K562 (cell line): ENCODE measurements at regions not wholly inside any gene's neighbourhood (a gene's known extent, or its start where the extent isn't known, plus 50 kb on each side); places are given as distances from the start of the nearest gene placed in this dataset.

ENCODE experiments used
- ATAC-seq: fragments of 200-7000 bp; cut with Tn5 transposase; 3 replicates; pipeline ENCODE4 v1.9.1; 2020; ENCODE audit warnings: moderate library complexity
- BruUV-seq: library from RNA; stranded (reverse); fragments of 400-500 nt; replicated peaks from 2 replicates; lab custom pipeline; 2021; lab: Mats Ljungman, UMichigan
- CTCF ChIA-PET: fragments of 300-600 bp; formaldehyde crosslinking; extraction: SDS; loops from one replicate; lab custom pipeline; 2021; ENCODE audit warnings: low intra/inter-chr PET ratio; lab: Yijun Ruan, JAX
- POLR2A ChIA-PET: fragments of 300-600, 350-650 bp; sonication (Branson Sonifier 250); formaldehyde crosslinking; extraction: SDS; loops from one replicate; lab custom pipeline; 2021; ENCODE audit warnings: antibody characterized with exemption, inconsistent platforms; lab: Yijun Ruan, JAX
- DNase-seq, 4 experiments: peaks; one replicate each; pipeline versions ENCODE4 v3.0.0 to v3.0.0-alpha.2; 2011 to 2018; ENCODE audit warnings: low spot score in 3 of 4, mixed read lengths in 3 of 4; ENCODE audit errors: extremely low read depth in 1 of 4
- FAIRE-seq: peaks from 2 replicates; lab custom pipeline; 2011; peaks lifted over from hg19 to GRCh38; lab: Jason Lieb, UNC
- H2AFZ ChIP-seq: 2 replicates; pipeline ENCODE4 v1.6.0; 2011; ENCODE audit warnings: low read depth, low read length, control low read depth, inconsistent platforms
- H3K27ac ChIP-seq: fragments of 200-600 bp; 3 replicates; pipeline ENCODE4 v1.8.0; 2011; ENCODE audit warnings: low read depth, mild to moderate bottlenecking, control low read depth, inconsistent platforms, low read length, moderate library complexity, mixed read lengths; ENCODE audit errors: extremely low read depth
- H3K27me3 ChIP-seq, 2 experiments: fragments of 300-600 bp in 1 of 2; 2 replicates in 1 of 2; 3 replicates in 1 of 2; pipeline versions ENCODE4 v1.6.0 to v1.8.0; 2011; ENCODE audit warnings: inconsistent platforms in 2 of 2, low read length in 2 of 2, mild to moderate bottlenecking in 1 of 2, mixed read lengths in 1 of 2, moderate library complexity in 1 of 2; ENCODE audit not compliant: control insufficient read depth in 2 of 2, insufficient read depth in 2 of 2
- H3K36me3 ChIP-seq: fragments of 300-600 bp; 3 replicates; pipeline ENCODE4 v1.8.0; 2011; ENCODE audit warnings: mild to moderate bottlenecking, low read length, inconsistent platforms; ENCODE audit not compliant: control insufficient read depth, insufficient read depth
- H3K4me1 ChIP-seq, 2 experiments: fragments of 200-600 bp in 1 of 2; replicated peaks in 1 of 2; 2 replicates in 1 of 2; 3 replicates in 1 of 2; pipeline versions ENCODE4 v1.5.1 to v1.8.0; 2011; ENCODE audit warnings: inconsistent platforms in 2 of 2, low read length in 2 of 2, mild to moderate bottlenecking in 1 of 2, mixed read lengths in 1 of 2, moderate library complexity in 1 of 2; ENCODE audit not compliant: control insufficient read depth in 2 of 2, insufficient read depth in 2 of 2
- H3K4me2 ChIP-seq: 2 replicates; pipeline ENCODE4 v1.6.1; 2011; ENCODE audit warnings: low read length, control low read depth, inconsistent platforms, mixed read lengths; ENCODE audit not compliant: insufficient read depth
- H3K4me3 ChIP-seq: fragments of 200-600 bp; sonication (generic), shearing (Covaris generic); 2 replicates; pipeline ENCODE4 v1.5.1; 2016; ENCODE audit warnings: control low read depth, inconsistent platforms
- H3K79me2 ChIP-seq: fragments of 200-600 bp; 3 replicates; pipeline ENCODE4 v1.8.0; 2011; ENCODE audit warnings: low read length, inconsistent platforms; ENCODE audit not compliant: control insufficient read depth, insufficient read depth
- H3K9ac ChIP-seq, 2 experiments: 2 replicates each; pipeline versions ENCODE4 v1.6.0 to v1.6.1; 2011; ENCODE audit warnings: low read depth in 2 of 2, low read length in 2 of 2, control low read depth in 1 of 2, inconsistent platforms in 1 of 2, mild to moderate bottlenecking in 1 of 2, mixed read lengths in 1 of 2; ENCODE audit not compliant: insufficient read depth in 1 of 2
- H3K9me1 ChIP-seq: one replicate; pipeline ENCODE4 v1.6.0; 2011; ENCODE audit warnings: inconsistent platforms, mild to moderate bottlenecking, low read length, moderate library complexity; ENCODE audit not compliant: control insufficient read depth, insufficient read depth
- H3K9me3 ChIP-seq: replicated peaks from 2 replicates; pipeline ENCODE4 v1.5.1; 2011; ENCODE audit warnings: low read depth, low read length, inconsistent platforms; ENCODE audit not compliant: control insufficient read depth, insufficient read depth
- H4K20me1 ChIP-seq: replicated peaks from 2 replicates; pipeline ENCODE4 v1.6.1; 2011; ENCODE audit warnings: low read length, inconsistent platforms, mixed read lengths; ENCODE audit not compliant: control insufficient read depth, insufficient read depth
- DLX4 ChIP-seq: fragments of 250-450 bp; sonication (Bioruptor Pico); IDR thresholded peaks from 2 replicates; pipeline ENCODE4 v1.6.1; 2021; ENCODE audit warnings: mild to moderate bottlenecking
- THRA ChIP-seq: fragments of 450-650 bp; IDR thresholded peaks from 2 replicates; pipeline ENCODE4 v1.6.1; 2017; ENCODE audit warnings: mild to moderate bottlenecking, moderate library complexity
- ZNF23 ChIP-seq: fragments of 250-450 bp; sonication (Bioruptor Pico); IDR thresholded peaks from 2 replicates; pipeline ENCODE4 v1.4.0; 2020; ENCODE audit warnings: mild to moderate bottlenecking
- ZNF24 ChIP-seq: fragments of 450-650 bp; IDR thresholded peaks from 2 replicates; pipeline ENCODE4 v1.6.1; 2016
- ZNF668 ChIP-seq: fragments of 250-450 bp; sonication (Bioruptor Pico); IDR thresholded peaks from 2 replicates; pipeline ENCODE4 v1.8.0; 2022; ENCODE audit warnings: mild to moderate bottlenecking, inconsistent platforms
- ZNF764 ChIP-seq: fragments of 250-450 bp; sonication (Bioruptor Pico); IDR thresholded peaks from 2 replicates; pipeline ENCODE4 v1.4.0; 2020; ENCODE audit warnings: low read depth, mild to moderate bottlenecking, moderate library complexity
- ZNF780A ChIP-seq: fragments of 250-450 bp; sonication (Bioruptor Pico); IDR thresholded peaks from 2 replicates; pipeline ENCODE4 v1.5.0; 2021; ENCODE audit warnings: mild to moderate bottlenecking
- WGBS: fragments of 100-300 bp; shearing (Covaris generic); methylation state at CpG from one replicate; pipeline ENCODE4 v1.1.6; 2016; ENCODE audit warnings: low coverage, mixed read lengths; ENCODE audit not compliant: insufficient coverage; ENCODE audit errors: missing lambda C conversion rate; 5-methylcytosine and 5-hydroxymethylcytosine counted together
- in situ Hi-C: fragments of 300-500 bp; cut with MboI; formaldehyde crosslinking; loops from 4 replicates; pipeline ENCODE4 v1.15.0; 2018; ENCODE audit warnings: inconsistent platforms, mixed read lengths
- intact Hi-C: fragments of 100-400 bp; cut with micrococcal nuclease; formaldehyde crosslinking; loops from 2 replicates; pipeline ENCODE4 v1.14.2; 2022

DNA sequence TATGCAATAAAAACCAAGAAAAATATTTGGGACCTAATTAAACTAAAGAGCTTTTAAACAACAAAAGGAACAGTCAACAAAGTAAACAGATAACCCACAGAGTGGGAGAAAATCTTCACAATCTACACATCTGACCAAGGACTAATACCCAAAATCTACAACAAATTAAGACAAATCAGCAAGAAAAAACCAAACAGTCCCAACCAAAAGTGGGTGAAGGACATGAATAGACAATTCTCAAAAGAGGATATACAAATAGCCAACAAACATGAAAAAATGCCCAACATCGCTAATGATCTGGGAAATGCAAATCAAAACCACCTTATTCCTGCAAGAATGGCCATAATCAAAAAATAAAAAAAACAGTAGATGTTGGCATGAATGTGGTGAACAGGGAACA lies 250.1 kb downstream of the C1D start:
- FAIRE-seq = no peak
- no peaks in the 10 kb centered on the region for H3K27me3 ChIP-seq
- no peak for DNase-seq
- WGBS = 0% methylated on average over 1 of the region's 1 CpG
- in situ Hi-C loops (no loop called here), intact Hi-C loops (no loop called here)
- no peaks in the 10 kb centered on the region for H3K4me1 ChIP-seq
- H3K36me3 ChIP-seq = no peaks in the 10 kb centered on the region
- H3K4me2 ChIP-seq = no peak overlapping the region
- H3K79me2 ChIP-seq = no peaks in the 10 kb centered on the region
- H3K27ac ChIP-seq = no peak overlapping the region
- H4K20me1 ChIP-seq = no peaks in the 10 kb centered on the region
- no peak overlapping the region for H3K4me3 ChIP-seq
- TF ChIP-seq ZNF24 = no peak
- no peak for TF ChIP-seq ZNF668
- no peak for TF ChIP-seq ZNF23
- TF ChIP-seq THRA = no peak
- TF ChIP-seq ZNF764 = no peak
- no peak for TF ChIP-seq DLX4 (CRISPR knock-in tag)
- TF ChIP-seq ZNF780A (CRISPR knock-in tag) = no peak
- POLR2A ChIA-PET = no interaction called here
- no TSS peak for BruUV-seq
- H2AFZ ChIP-seq = no peak overlapping the region
- no peaks in the 10 kb centered on the region for H3K9me3 ChIP-seq
- ATAC-seq = no peak
- CTCF ChIA-PET = no interaction called here
- H3K9me1 ChIP-seq = no peaks in the 10 kb centered on the region
- H3K9ac ChIP-seq = no peak overlapping the region
